HG02759 (cell line): ENCODE measurements at regions not wholly inside any gene's neighbourhood (a gene's known extent, or its start where the extent isn't known, plus 50 kb on each side); places are given as distances from the start of the nearest gene placed in this dataset.

Source experiments
- ATAC-seq: cut with Tn5 transposase; IDR thresholded peaks from one replicate; pipeline ENCODE4 v1.9.1; 2021; ENCODE audit warnings: mild to moderate bottlenecking, moderate library complexity; ENCODE audit not compliant: unreplicated experiment

- ATAC-seq = no peak
Observed at GRCh38 chrX:10047133-10047532, 80.0 kb downstream of the CLDN34 start.

- no peak for ATAC-seq
Observed at GRCh38 chrX:10047631-10048030, 80.5 kb downstream of the CLDN34 start.

- ATAC-seq = no peak
Observed at GRCh38 chrX:10048076-10048475, 80.9 kb downstream of the CLDN34 start.

GRCh38 chrX:10048707-10049106, 81.5 kb downstream of the CLDN34 start:
- ATAC-seq = no peak

GRCh38 chrX:10049236-10049635, 82.1 kb downstream of the CLDN34 start:
- ATAC-seq = no peak

- ATAC-seq = no peak
Observed at GRCh38 chrX:10050481-10050880, 83.3 kb downstream of the CLDN34 start.

- no peak for ATAC-seq
Observed at GRCh38 chrX:10051866-10052480, 84.8 kb downstream of the CLDN34 start.

- ATAC-seq = no peak
Observed at GRCh38 chrX:10052906-10053625, 85.9 kb downstream of the CLDN34 start.

GRCh38 chrX:10054396-10054795, 87.2 kb downstream of the CLDN34 start:
- no peak for ATAC-seq

GRCh38 chrX:10055430-10055829, 88.3 kb downstream of the CLDN34 start:
- ATAC-seq = no peak

GRCh38 chrX:10062352-10062751, 94.4 kb upstream of the CLCN4 start:
- ATAC-seq = peak; percentile 52

- no peak for ATAC-seq
Observed at GRCh38 chrX:10062980-10063379, 93.8 kb upstream of the CLCN4 start.

- ATAC-seq = no peak
Observed at GRCh38 chrX:10064736-10065135, 92.0 kb upstream of the CLCN4 start.

- ATAC-seq = no peak
Observed at GRCh38 chrX:10070714-10071436, 85.9 kb upstream of the CLCN4 start.

GRCh38 chrX:10071451-10072144, 85.2 kb upstream of the CLCN4 start:
- ATAC-seq = no peak

GRCh38 chrX:10072786-10073568, 83.8 kb upstream of the CLCN4 start:
- no peak for ATAC-seq

GRCh38 chrX:10073671-10074070, 83.1 kb upstream of the CLCN4 start:
- no peak for ATAC-seq

GRCh38 chrX:10074241-10074941, 82.4 kb upstream of the CLCN4 start:
- no peak for ATAC-seq

GRCh38 chrX:10076765-10077164, 80.0 kb upstream of the CLCN4 start:
- no peak for ATAC-seq
